Endothelial cell of umbilical vein (primary cell): ENCODE measurements at regions not wholly inside any gene's neighbourhood (a gene's known extent, or its start where the extent isn't known, plus 50 kb on each side); places are given as distances from the start of the nearest gene placed in this dataset.

ENCODE experiments used
- BruUV-seq: library from RNA; stranded (reverse); fragments of 400-500 nt; replicated peaks from 2 replicates; lab custom pipeline; 2021; lab: Mats Ljungman, UMichigan
- CTCF ChIA-PET: fragments of 300-600, 350-600 bp; sonication (Branson Sonifier 250); formaldehyde crosslinking; loops from one replicate; lab custom pipeline; 2021; ENCODE audit warnings: antibody characterized with exemption, inconsistent platforms; lab: Charles Lee
- POLR2A ChIA-PET: fragments of 300-600, 350-600 bp; sonication (Branson Sonifier 250); formaldehyde crosslinking; loops from one replicate; lab custom pipeline; 2021; ENCODE audit warnings: antibody characterized with exemption, inconsistent platforms; lab: Charles Lee
- DNase-seq: peaks from one replicate; pipeline ENCODE4 v3.0.0-alpha.2; 2011; ENCODE audit warnings: low read depth, low spot score
- FAIRE-seq: peaks from 2 replicates; lab custom pipeline; 2011; peaks lifted over from hg19 to GRCh38; lab: Jason Lieb, UNC
- H2AFZ ChIP-seq: 2 replicates; pipeline ENCODE4 v1.6.0; 2012; ENCODE audit warnings: low read depth, low read length, control low read depth, inconsistent platforms
- H3K27ac ChIP-seq: 2 replicates; pipeline ENCODE4 v1.5.1; 2011; ENCODE audit warnings: low read depth, mild to moderate bottlenecking, control low read depth, low read length, moderate library complexity; ENCODE audit not compliant: insufficient read depth
- H3K27me3 ChIP-seq, 2 experiments: 2 replicates each; pipeline versions ENCODE4 v1.6.0 to v1.6.1; 2011; ENCODE audit warnings: low read length in 2 of 2, mixed read lengths in 1 of 2; ENCODE audit not compliant: control insufficient read depth in 2 of 2, insufficient read depth in 2 of 2
- H3K36me3 ChIP-seq, 2 experiments: 2 replicates in 1 of 2; 3 replicates in 1 of 2; pipeline ENCODE4 v1.5.1; 2011; ENCODE audit warnings: low read length in 2 of 2, mild to moderate bottlenecking in 1 of 2, moderate library complexity in 1 of 2; ENCODE audit not compliant: control insufficient read depth in 2 of 2, insufficient read depth in 2 of 2; ENCODE audit errors: extremely low read depth in 1 of 2
- H3K4me1 ChIP-seq: 3 replicates; pipeline ENCODE4 v1.5.1; 2011; ENCODE audit warnings: mild to moderate bottlenecking, low read length; ENCODE audit not compliant: control insufficient read depth, insufficient read depth; ENCODE audit errors: extremely low read depth
- H3K4me2 ChIP-seq: 2 replicates; pipeline ENCODE4 v1.6.1; 2011; ENCODE audit warnings: low read length, control low read depth, mixed read lengths; ENCODE audit not compliant: insufficient read depth
- H3K4me3 ChIP-seq, 3 experiments: fragments of 200-600 bp in 1 of 3; sonication (generic), shearing (Covaris generic) in 1 of 3; replicated peaks in 1 of 3; 2 replicates each; pipeline ENCODE4 v1.5.1; 2011 to 2016; ENCODE audit warnings: control low read depth in 3 of 3, low read length in 3 of 3, mild to moderate bottlenecking in 2 of 3, inconsistent platforms in 1 of 3, low read depth in 1 of 3, moderate library complexity in 1 of 3; ENCODE audit not compliant: insufficient read depth in 1 of 3
- H3K79me2 ChIP-seq: 2 replicates; pipeline ENCODE4 v1.6.0; 2012; ENCODE audit warnings: low read length, inconsistent platforms; ENCODE audit not compliant: control insufficient read depth, insufficient read depth
- H3K9ac ChIP-seq: replicated peaks from 2 replicates; pipeline ENCODE3; 2011; ENCODE audit warnings: low read length, control low read depth; ENCODE audit not compliant: insufficient read depth; ENCODE audit errors: extremely low read depth
- H3K9me1 ChIP-seq: replicated peaks from 3 replicates; pipeline ENCODE4 v1.6.0; 2011; ENCODE audit warnings: mild to moderate bottlenecking, low read length; ENCODE audit not compliant: control insufficient read depth, insufficient read depth; ENCODE audit errors: extremely low read depth
- H3K9me3 ChIP-seq: replicated peaks from 2 replicates; pipeline ENCODE4 v1.5.1; 2012; ENCODE audit warnings: low read length, inconsistent platforms; ENCODE audit not compliant: control insufficient read depth, insufficient read depth
- H4K20me1 ChIP-seq: replicated peaks from 2 replicates; pipeline ENCODE3; 2011; ENCODE audit warnings: mild to moderate bottlenecking, low read length; ENCODE audit not compliant: control insufficient read depth, insufficient read depth; ENCODE audit errors: extremely low read depth
- CTCF ChIP-seq, 2 donors: IDR thresholded peaks; 1 replicate in 1 of 2; 2 replicates in 1 of 2; pipeline ENCODE4 v1.5.1; 2011; ENCODE audit warnings: low read length in 2 of 2, mild to moderate bottlenecking in 2 of 2, moderate library complexity in 2 of 2, control low read depth in 1 of 2, inconsistent platforms in 1 of 2, low read depth in 1 of 2; ENCODE audit not compliant: insufficient read depth in 1 of 2; ENCODE audit errors: extremely low read depth in 1 of 2
- FOS ChIP-seq: IDR thresholded peaks from 2 replicates; pipeline ENCODE4 v1.6.1; 2011; ENCODE audit warnings: mild to moderate bottlenecking, low read length, moderate library complexity, borderline replicate concordance; ENCODE audit not compliant: insufficient read depth
- dilution Hi-C: fragments of 300-500 bp; cut with MboI; formaldehyde crosslinking; loops from one replicate; pipeline ENCODE4 v1.15.0; 2019; ENCODE audit warnings: low sequenced_read_pairs; ENCODE audit not compliant: extremely low pct_ligation_motif_present
- intact Hi-C: fragments of 100-400 bp; cut with micrococcal nuclease; formaldehyde crosslinking; loops from one replicate; pipeline ENCODE4 v1.10.0; 2022

DNA sequence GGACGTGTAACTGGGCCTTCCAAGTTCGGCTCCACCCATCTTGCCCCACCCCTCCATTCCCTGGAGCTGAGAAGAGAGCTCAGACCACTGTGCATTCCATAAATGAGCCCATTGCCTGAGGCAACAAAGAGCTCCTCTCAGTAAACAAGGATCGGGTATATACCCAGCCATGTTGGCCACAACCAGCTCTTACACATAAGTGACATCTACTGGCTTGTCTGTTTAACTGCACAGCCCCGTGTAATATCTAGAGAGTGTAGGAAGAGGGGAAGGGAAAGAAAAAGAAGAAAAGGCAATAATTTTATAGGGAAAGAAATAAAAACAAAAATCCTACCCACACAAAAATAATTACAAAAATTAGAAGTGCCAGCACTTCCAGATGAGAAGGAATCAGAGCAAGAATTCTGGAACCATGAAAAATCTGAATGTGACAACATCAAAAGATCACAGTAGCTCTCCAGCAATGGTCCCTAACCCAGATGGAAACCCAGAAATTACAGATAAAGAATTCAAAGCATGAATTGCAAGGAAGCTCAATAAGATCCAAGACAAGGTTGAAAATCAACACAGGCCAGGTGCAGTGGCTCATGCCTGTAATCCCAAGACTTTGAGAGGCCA lies 308.1 kb downstream of the RPAP3 start:
- TF ChIP-seq FOS, result no peak
- peak; percentile 58 to 59 for TF ChIP-seq CTCF (IDR thresholded peaks at IDR 0.05; ENCODE audit: extremely low read depth in 1 of 2, insufficient read depth in 1 of 2, low read depth in 1 of 2, low read length in 2 of 2)
- no peaks in the 10 kb centered on the region for H3K27me3 ChIP-seq
- no peaks in the 10 kb centered on the region for H3K9me3 ChIP-seq
- FAIRE-seq (peak; percentile 4), DNase-seq (peak; percentile 55)
- no peak overlapping the region for H3K4me3 ChIP-seq
- H2AFZ ChIP-seq, result peak overlapping the region; percentile 23
- peaks cover 12% of the 10 kb centered on the region for H3K4me1 ChIP-seq
- H3K9me1 ChIP-seq, result no peaks in the 10 kb centered on the region
- H3K36me3 ChIP-seq, result no peaks in the 10 kb centered on the region
- H4K20me1 ChIP-seq, result no peaks in the 10 kb centered on the region
- H3K9ac ChIP-seq, result no peak overlapping the region
- ChIA-PET POLR2A (interaction anchor here (0.5 to 0.6 kb wide), 3 partner anchors 312 to 375 kb away, joined by 3 read pairs; no protein-coding TSS in a partner anchor), CTCF (interaction anchor here (0.5 to 8.2 kb wide), 94 partner anchors 10 to 1327 kb away, joined by 3 to 306 read pairs (median 4); partner anchors contain the start of genes AMIGO2 and PCED1B)
- H3K79me2 ChIP-seq, result no peaks in the 10 kb centered on the region
- BruUV-seq, result no TSS peak
- intact Hi-C loops, result loop anchor here (1.0 to 10.0 kb wide), 4 partner anchors 89 to 365 kb away; no protein-coding TSS in a partner anchor
- no peak overlapping the region for H3K4me2 ChIP-seq
- H3K27ac ChIP-seq, result no peak overlapping the region
- dilution Hi-C loops, result no loop called here
